ENCODE measurements at regions not wholly inside any gene's neighbourhood (a gene's known extent, or its start where the extent isn't known, plus 50 kb on each side); places are given as distances from the start of the nearest gene placed in this dataset.

- ChIA-PET POLR2A (no interaction called here), CTCF (no interaction called here)
- no peaks in the 10 kb centered on the region for H3K9me3 ChIP-seq
- H3K4me3 ChIP-seq (ENCODE audit: low read depth in 2 of 2, low read length in 1 of 2): no peak overlapping the region
- H4K20me1 ChIP-seq (ENCODE audit: insufficient read depth): no peaks in the 10 kb centered on the region
- no peak for DNase-seq
- H3K79me2 ChIP-seq (ENCODE audit: insufficient read depth): no peaks in the 10 kb centered on the region
- no peak overlapping the region for H3K9ac ChIP-seq
- H3K36me3 ChIP-seq (replicated peaks in 1 of 2; ENCODE audit: control insufficient read depth in 1 of 2, insufficient read depth in 2 of 2, low read length in 1 of 2): no peaks in the 10 kb centered on the region
- H3K27me3 ChIP-seq (ENCODE audit: insufficient read depth): no peaks in the 10 kb centered on the region
- H3K9me2 ChIP-seq: no peaks in the 10 kb centered on the region
- H3K4me1 ChIP-seq (ENCODE audit: control insufficient read depth in 1 of 2, insufficient read depth in 2 of 2, low read depth in 1 of 2, low read length in 1 of 2): no peaks in the 10 kb centered on the region; a peak in 1 of 4 replicates
- 23% methylated on average over 3 of the region's 3 CpGs for whole genome bisulfite sequencing (ENCODE audit: low lambda C conversion rate)
- no peak overlapping the region for H3K27ac ChIP-seq (ENCODE audit: low read depth in 2 of 2, low read length in 1 of 2)
- H3K4me2 ChIP-seq: no peak overlapping the region
- TF ChIP-seq GATA2 (CRISPR knock-in tag; IDR thresholded peaks at IDR 0.05) (no peak), MAX (IDR thresholded peaks at IDR 0.05; ENCODE audit: low read depth) (no peak), EP300 (IDR thresholded peaks at IDR 0.05; ENCODE audit: borderline replicate concordance in 1 of 2, low read depth in 1 of 2, low read length in 1 of 2) (no peak), NRF1 (IDR thresholded peaks at IDR 0.05; ENCODE audit: low read depth, low read length) (no peak), YY1 (IDR thresholded peaks at IDR 0.05; ENCODE audit: low read depth) (no peak), PBX3 (IDR thresholded peaks at IDR 0.05) (no peak), JUND (IDR thresholded peaks at IDR 0.05) (no peak)
- no peak overlapping the region for H2AFZ ChIP-seq (ENCODE audit: low read depth)
- no peaks in the 10 kb centered on the region for H3F3A ChIP-seq (replicated peaks; ENCODE audit: insufficient read depth)
These were observed 134.6 kb upstream of the ASTN2 start for GRCh38 chr9:117549444-117549843.

- WGBS (ENCODE audit: low lambda C conversion rate): 29% methylated on average over 2 of the region's 2 CpGs
- no peaks in the 10 kb centered on the region for H3F3A ChIP-seq (replicated peaks; ENCODE audit: insufficient read depth)
These were observed 133.7 kb upstream of the ASTN2 start for GRCh38 chr9:117548556-117548955.

More at GRCh38 chr9:117548556-117548955, 133.7 kb upstream of the ASTN2 start:
- Histone ChIP-seq H3K27ac (ENCODE audit: low read depth in 2 of 2, low read length in 1 of 2) (no peak overlapping the region), H2AFZ (ENCODE audit: low read depth) (no peak overlapping the region), H3K9me3 (no peaks in the 10 kb centered on the region), H3K9me2 (no peaks in the 10 kb centered on the region), H3K4me1 (ENCODE audit: control insufficient read depth in 1 of 2, insufficient read depth in 2 of 2, low read depth in 1 of 2, low read length in 1 of 2) (no peaks in the 10 kb centered on the region; a peak in 1 of 4 replicates), H3K27me3 (ENCODE audit: insufficient read depth) (no peaks in the 10 kb centered on the region), H3K4me3 (ENCODE audit: low read depth in 2 of 2, low read length in 1 of 2) (no peak overlapping the region), H3K79me2 (ENCODE audit: insufficient read depth) (no peaks in the 10 kb centered on the region), H4K20me1 (ENCODE audit: insufficient read depth) (no peaks in the 10 kb centered on the region), H3K4me2 (no peak overlapping the region), H3K36me3 (replicated peaks in 1 of 2; ENCODE audit: control insufficient read depth in 1 of 2, insufficient read depth in 2 of 2, low read length in 1 of 2) (no peaks in the 10 kb centered on the region), H3K9ac (no peak overlapping the region)
- no peak for DNase-seq
- ChIA-PET CTCF (interaction anchor here (0.6 kb wide), 1 partner anchor 29 kb away, joined by 3 read pairs; no protein-coding TSS in a partner anchor), POLR2A (no interaction called here)
- no peak for TF ChIP-seq MXI1 (IDR thresholded peaks at IDR 0.05; ENCODE audit: low read depth, low read length)
- no peak for TF ChIP-seq PBX3 (IDR thresholded peaks at IDR 0.05)
- TF ChIP-seq GABPA (IDR thresholded peaks at IDR 0.05; ENCODE audit: low read depth): no peak
- no peak for TF ChIP-seq TEAD4 (IDR thresholded peaks at IDR 0.05; ENCODE audit: borderline replicate concordance, insufficient read depth)
- TF ChIP-seq REST (IDR thresholded peaks at IDR 0.05; ENCODE audit: low read depth, low read length): no peak
- TF ChIP-seq GATA2 (CRISPR knock-in tag; IDR thresholded peaks at IDR 0.05): no peak
- no peak for TF ChIP-seq FOXM1 (IDR thresholded peaks at IDR 0.05; ENCODE audit: low read depth)
- no peak for TF ChIP-seq EP300 (IDR thresholded peaks at IDR 0.05; ENCODE audit: borderline replicate concordance in 1 of 2, low read depth in 1 of 2, low read length in 1 of 2)
- TF ChIP-seq NFIC (IDR thresholded peaks at IDR 0.05; ENCODE audit: borderline replicate concordance): no peak
- no peak for TF ChIP-seq NRF1 (IDR thresholded peaks at IDR 0.05; ENCODE audit: low read depth, low read length)
- no peak for TF ChIP-seq RXRA (IDR thresholded peaks at IDR 0.05; ENCODE audit: borderline replicate concordance, low read depth)
- no peak for TF ChIP-seq FOXJ3 (CRISPR knock-in tag; IDR thresholded peaks at IDR 0.05)
- no peak for TF ChIP-seq CHD2 (IDR thresholded peaks at IDR 0.05; ENCODE audit: low read length, partially characterized antibody)
- TF ChIP-seq MAX (IDR thresholded peaks at IDR 0.05; ENCODE audit: low read depth): no peak
- no peak for TF ChIP-seq SMC3 (IDR thresholded peaks at IDR 0.05; ENCODE audit: low read depth, low read length)
- no peak for TF ChIP-seq MEF2A (IDR thresholded peaks at IDR 0.05; ENCODE audit: borderline replicate concordance, low read depth)
- no peak for TF ChIP-seq SIN3A (IDR thresholded peaks at IDR 0.05; ENCODE audit: borderline replicate concordance, low read depth, low read length)
